Activated CD8-positive, alpha-beta memory T cell treated with anti-CD3 and anti-CD28 coated beads, Interleukin-2, amount 50 U/mL, for 1 hour (primary cell): ENCODE measurements at regions not wholly inside any gene's neighbourhood (a gene's known extent, or its start where the extent isn't known, plus 50 kb on each side); places are given as distances from the start of the nearest gene placed in this dataset.
"Not testable (repeated sequence)": the region's sequence is repeated elsewhere in the genome, so short reads cannot be mapped to it uniquely, and the experiment has no call there.

Experiments
- DNase-seq: peaks from one replicate; pipeline ENCODE4 v3.0.0-alpha.2; 2020; ENCODE audit errors: extremely low read depth

GRCh38 chr11:11220786-11221185 is 132.3 kb downstream of the CSNK2A3 start:
- no peak for DNase-seq

GRCh38 chr11:11218629-11218986 is 134.4 kb downstream of the CSNK2A3 start:
- DNase-seq, result no peak

DNA sequence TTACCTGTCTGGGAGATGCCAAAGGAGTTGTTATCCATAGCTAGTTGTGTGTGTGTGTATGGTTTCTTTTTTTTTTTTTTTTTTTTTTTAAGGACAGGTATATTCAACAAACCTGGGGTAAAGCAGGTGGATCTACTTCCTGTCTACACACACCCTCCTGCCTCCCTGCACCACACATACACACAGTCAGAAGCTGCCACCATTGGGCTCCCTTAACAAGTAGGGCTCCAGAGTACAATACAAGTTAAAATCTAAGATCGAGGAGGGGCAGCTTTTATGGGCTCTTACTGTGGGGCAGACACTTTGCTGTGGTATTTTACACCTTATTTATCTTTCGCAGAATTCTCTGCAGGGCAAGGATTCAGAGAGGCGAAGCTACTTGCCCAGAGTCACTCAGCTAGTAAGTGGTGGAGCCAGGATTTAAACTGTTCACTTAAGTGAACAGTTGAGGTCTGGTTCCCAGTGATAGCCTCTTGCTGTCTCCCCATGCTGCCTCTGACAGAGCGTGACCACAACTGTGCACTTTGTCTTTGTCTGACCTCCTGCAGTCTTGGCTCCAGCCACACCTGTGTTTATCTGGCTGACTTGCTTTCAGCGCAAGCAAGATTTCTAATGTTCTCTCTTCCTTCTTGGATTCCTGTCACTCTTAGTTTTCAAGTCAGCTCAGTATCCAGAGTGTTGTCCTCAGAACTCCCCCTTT is 135.0 kb downstream of the CSNK2A3 start:
- DNase-seq, result no peak

GRCh38 chr11:11217289-11217928 is 135.6 kb downstream of the CSNK2A3 start:
- DNase-seq, result no peak

GRCh38 chr11:11215944-11216343 is 137.1 kb downstream of the CSNK2A3 start:
- DNase-seq, result no peak

DNA sequence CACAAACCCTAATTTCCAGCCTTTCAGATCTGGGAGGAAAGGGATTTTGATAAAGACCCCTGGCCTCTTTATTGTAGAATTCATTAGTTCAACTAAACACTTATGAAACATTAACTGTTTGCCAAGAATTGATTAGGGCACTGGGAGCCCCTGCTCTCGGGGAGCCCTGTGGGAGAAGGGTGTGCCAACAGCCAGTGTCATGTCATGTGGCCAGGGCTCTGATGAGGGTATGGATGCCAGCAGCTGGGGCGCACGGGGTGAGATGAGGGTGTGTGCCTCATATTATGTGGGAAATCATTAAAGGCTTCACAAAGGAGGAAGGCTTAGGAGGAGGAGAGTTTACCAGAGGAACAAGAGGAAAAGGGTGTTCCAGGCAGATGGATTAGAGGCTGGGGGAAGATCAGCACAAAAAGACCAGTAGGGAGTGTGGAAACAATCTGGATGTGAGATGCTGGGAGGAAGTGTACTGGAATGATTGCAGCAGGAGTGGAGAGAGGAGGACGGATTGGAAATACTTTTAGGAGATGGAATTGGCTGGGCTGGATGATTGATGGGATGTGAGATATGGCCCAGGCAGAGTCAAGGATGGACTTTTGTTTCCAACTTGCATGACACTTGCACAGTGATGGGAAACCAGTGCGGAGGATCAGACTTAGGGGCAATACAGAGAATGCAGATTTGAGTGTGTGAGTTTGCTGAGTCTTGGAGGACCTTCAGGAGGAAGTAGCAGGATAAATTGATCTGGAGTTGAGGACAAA is 137.8 kb downstream of the CSNK2A3 start:
- DNase-seq, result no peak

DNA sequence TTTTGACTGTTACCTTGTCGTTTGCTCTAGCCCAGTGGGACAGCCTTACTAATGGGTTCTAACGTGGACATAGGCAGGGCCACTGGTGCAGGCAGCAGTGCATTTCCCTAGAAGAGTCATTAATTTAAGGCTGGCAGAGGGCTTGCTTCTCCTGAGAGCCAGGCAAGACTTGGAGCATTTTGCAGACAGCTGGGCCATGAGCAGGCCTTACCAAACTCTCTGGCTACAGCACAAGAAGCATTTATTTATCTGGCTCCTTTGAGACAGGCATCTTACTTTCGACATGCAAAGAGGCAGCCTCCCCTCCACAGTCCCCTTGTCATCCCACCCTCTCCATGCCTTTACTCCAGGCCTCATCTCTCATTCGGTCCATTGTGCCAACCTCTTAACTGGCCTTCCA is 139.9 kb downstream of the CSNK2A3 start:
- no peak for DNase-seq

GRCh38 chr11:11211888-11212287 is 141.2 kb downstream of the CSNK2A3 start:
- no peak for DNase-seq

DNA sequence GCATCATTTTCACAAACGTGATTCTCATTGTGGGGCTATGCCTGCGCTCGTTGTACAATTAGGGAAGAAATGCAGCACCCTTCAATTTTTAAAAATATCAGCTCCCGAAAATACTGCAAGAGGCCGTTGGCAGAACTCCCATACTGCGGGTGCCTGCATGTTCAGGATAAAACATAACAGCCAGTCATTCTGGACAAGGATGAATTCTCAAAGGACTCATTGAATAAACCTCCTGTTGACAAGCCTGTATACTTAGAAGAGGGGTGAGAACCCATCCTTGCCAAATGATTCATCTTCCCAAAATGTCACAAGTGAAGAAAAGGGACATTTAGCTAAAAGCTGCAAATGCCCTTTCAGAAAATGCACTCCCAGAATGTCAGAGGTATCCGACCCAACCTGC is 141.9 kb downstream of the CSNK2A3 start:
- DNase-seq, result no peak

DNA sequence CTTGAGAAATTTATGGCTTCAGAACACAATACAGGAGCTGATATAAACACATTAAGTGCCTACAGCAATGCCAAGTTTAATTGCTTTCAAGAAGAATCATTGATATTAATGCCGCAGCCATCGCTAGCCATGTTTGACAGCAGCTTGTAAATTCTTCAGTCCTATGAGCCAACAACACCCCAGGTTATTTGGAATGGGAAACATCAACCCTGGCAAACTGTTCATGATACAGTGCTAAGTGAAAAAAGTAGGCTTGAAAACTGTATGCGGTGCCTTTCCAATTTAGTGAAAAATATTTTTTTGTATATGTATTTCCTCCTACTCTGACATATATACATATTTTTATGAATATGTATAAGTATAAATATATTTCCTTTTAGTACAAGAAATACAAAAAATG is 142.6 kb downstream of the CSNK2A3 start:
- DNase-seq, result no peak

GRCh38 chr11:11209967-11210366 is 143.1 kb downstream of the CSNK2A3 start:
- DNase-seq, result no peak

GRCh38 chr11:11208994-11209393 is 144.1 kb downstream of the CSNK2A3 start:
- DNase-seq, result no peak

- DNase-seq, result no peak
Observed at GRCh38 chr11:11207428-11207827, 145.6 kb downstream of the CSNK2A3 start.

- DNase-seq, result no peak
Observed at GRCh38 chr11:11206484-11206883, 146.6 kb downstream of the CSNK2A3 start.

GRCh38 chr11:11202885-11203284 is 150.2 kb downstream of the CSNK2A3 start:
- no peak for DNase-seq

DNA sequence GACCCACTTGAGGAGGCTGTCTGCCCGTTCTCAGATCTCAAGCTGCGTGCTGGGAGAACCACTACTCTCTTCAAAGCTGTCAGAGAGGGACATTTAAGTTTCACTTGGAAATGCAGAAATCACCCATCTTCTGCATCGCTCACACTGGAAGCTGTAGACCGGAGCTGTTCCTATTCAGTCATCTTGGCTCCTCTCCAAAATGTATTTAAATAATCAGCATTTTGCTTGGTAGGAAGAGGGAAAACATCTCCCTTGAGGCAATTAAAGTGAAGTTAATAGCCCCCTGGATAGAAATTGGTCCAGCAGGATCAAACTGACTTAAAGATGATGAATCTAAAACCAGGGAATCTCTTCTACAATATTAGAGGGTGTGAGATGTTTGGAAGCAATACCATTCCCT is 151.7 kb downstream of the CSNK2A3 start:
- not testable (repeated sequence) for DNase-seq

DNA sequence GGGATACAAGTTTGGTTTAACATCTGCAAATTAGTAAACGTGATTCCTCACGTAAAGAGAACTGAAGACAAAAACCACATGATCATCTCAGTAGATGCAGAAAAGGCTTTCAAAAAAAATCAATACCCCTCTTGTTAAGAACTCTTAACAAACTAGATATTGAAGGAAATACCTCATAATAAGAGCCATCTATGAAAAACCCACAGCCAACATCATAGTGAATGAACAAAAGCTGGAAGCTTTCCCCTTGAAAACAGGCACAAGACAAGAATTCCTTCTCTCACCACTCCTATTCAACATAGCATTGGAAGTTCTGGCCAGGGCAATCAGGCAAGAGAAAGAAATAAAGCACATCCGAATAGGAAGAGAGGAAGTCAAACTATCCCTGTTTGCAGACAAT is 160.5 kb downstream of the CSNK2A3 start:
- DNase-seq, result no peak

DNA sequence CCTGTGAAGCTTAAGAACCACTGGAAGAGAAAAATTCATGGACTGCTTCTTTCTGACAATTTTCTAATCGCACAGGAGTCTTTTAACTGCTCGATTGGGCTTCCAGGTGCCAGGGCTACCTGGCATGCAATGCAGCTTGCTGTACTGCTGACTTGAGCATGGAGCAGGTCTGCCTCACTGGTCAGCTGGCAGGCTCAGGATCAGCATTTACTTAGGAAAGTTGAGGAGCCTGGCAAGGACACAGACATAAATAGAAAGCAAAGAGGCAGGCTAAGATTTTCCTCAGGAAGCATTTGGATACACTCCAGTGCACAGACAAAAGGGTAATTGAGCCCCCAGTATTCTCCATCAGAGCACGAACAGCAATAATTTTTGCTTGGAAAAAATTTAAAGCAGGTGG is 163.5 kb downstream of the CSNK2A3 start:
- DNase-seq, result no peak

DNA sequence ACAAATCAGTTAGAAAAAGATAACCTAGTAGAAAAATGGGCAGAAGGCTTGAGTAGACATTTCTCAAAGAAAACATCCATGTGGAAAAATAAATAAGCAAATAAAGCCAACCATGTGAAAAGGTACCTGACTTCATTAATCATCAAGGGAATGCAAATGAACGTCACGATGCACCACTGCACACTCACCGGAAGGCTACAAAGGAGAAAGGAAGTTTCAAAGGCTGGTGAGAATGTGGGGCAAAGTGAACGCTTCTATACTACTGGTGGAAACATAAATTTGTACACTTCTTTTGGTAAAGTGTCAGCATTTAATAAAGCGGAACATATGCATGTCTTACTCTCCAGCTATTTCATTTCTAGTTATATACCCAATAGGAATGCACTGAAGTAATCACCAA is 166.8 kb downstream of the CSNK2A3 start:
- DNase-seq, result no peak

GRCh38 chr11:11182261-11182660 is 170.8 kb downstream of the CSNK2A3 start:
- no peak for DNase-seq

DNA sequence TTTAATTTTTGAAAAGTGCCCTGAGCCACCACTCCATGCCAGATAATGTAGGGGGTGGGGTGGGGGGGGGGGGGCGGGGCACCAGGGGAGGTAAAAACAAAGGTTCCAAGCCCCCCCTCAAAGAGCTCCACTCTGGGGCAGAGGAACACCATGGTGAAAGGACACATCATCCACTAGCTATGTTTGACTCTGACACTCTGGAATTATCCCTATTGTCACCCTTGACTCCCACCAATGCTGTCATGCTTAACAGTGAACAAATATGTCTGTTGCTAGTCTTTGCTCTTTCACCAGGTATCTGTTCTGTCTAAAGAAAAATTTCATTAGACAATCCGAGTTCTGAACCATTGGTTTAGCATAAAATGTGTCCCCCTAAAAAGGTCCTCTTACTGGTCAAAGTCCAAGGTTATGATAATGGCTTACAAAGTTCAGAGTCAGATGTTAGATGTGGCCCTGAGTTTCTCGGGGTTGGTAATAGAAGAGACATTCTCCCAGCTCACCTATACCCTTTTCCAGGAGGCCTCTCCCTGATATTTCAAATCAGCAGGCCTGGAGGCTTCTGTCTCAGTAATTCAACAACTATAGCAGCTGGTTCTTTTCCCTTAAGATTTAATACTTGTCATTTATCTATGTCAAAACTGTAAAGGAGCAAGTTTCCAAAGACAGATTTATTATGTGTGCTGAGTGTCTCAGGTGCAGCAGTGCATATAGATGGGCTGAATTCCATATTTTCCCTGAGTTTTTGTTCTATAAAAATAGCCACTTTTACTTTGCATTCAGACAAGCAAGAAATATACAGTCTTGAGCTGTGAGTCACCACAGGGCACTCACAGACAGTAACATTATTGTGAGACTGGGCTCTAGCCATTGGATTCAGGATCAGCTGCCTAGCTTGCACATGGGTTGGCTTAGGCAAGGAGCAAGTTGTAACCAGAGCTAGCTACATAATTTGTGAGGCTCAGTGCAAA is 174.1 kb downstream of the CSNK2A3 start:
- DNase-seq, result no peak
